HG03469 (cell line): ENCODE measurements at regions not wholly inside any gene's neighbourhood (a gene's known extent, or its start where the extent isn't known, plus 50 kb on each side); places are given as distances from the start of the nearest gene placed in this dataset.
"Not testable (repeated sequence)": the region's sequence is repeated elsewhere in the genome, so short reads cannot be mapped to it uniquely, and the experiment has no call there.

Source experiments
- ATAC-seq: cut with Tn5 transposase; IDR thresholded peaks from one replicate; pipeline ENCODE4 v1.9.1; 2021; ENCODE audit warnings: mild to moderate bottlenecking, moderate library complexity, moderate number of reproducible peaks; ENCODE audit not compliant: unreplicated experiment

DNA sequence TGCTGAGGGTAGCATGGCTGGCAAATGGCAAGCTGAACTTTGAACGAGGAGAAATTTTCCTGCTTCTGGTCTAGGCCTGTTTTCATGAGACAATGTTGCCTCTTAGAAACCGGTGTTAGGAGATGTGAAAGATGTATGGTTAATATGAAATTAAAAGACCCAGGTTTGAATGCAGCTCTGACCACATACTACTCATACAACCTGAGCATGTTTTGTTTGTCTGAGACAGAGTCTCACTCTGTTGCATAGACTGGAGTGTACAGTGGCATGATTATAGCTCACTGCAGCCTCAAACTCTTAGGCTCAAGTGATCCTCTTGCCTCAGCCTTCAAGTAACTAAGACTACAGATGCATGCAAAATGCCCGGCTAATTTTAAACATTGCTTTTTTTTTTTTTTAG, 193.4 kb upstream of the FZD8 start:
- ATAC-seq: no peak

DNA sequence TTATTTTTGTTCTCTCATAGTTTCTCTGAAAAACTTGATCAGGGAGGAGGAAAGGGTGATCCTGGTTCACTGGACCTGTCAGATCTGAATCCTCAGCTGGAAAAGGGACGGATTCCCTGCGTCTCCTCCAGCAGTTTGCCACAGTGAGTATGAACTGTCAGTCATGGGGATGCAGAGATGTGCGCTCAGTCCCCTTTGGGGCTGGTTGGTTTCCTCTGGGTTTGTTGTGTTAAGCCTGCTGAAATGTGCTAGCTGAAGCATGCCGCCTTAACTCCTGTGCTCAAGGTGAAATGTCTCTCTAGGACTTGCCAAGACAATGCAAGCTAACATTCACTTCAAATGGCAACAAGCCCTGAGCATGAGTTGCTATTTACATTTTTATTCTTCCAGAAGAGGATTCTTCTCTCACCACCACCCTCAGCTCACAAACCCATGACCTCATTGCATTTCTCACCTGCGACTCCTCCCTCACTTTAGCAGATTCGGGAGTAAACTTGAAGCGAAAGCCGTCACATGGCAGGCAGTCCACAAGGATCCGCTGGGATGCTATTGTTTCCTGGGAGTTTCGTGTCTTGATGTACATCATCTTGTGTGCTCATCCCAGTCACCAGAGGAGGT, 192.9 kb upstream of the FZD8 start:
- no peak for ATAC-seq

DNA sequence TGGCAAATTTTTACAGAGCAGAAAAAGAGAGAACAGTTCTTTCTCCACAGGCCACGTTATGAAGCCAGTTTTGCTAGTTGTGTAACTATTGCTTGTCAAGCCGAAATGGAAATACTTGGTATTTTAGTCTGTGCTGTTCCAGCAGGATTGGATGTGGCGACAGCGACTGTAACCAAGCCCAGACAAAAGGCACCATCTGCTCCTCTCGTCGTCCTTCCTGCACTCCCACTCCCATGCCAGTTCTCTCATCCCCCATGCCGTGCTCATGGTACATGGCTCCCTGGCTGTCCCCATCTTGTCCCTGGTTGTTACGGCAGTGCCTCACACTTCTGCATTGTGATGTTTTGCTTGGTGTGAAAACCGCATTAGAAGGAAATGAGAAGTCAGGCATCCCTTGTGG, 185.7 kb upstream of the FZD8 start:
- ATAC-seq: no peak

DNA sequence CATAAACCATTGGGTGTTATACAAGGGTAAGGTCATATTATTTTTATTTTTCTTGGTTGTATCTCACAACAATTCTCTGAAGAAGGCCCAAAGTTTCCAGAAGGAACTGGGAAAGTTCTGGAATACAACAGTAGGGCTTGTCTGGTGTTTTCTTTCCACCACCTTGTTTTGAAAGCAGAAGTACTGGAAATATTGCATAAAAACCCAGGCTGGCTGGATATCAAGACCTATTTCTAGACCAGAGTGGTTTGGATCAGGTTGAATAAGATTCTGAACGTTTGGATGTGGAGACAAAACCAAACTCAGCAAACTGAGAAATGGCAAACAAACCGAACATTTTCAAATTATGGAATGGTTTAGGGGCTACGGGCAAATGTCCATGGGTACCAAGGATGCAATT, 182.6 kb upstream of the FZD8 start:
- ATAC-seq: no peak

DNA sequence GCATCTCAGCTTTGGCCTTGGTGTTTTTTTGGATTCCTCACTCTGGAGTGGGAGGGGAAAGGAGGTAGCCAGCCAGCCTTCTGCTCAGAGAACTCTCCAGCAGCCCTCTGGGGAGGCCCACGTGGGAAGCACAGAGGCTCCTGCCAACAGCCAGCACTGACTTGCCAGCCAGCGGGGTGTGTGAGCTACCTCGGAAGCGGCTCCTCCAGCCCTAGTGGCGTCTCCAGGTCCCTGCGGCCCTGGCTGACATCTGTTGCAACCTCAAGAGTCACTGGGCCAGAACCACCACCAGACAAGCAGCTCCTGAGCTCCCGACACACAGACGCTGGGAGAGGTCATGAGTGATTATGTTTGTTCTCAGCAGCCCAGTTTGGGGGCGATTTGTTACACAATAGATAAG, 180.2 kb upstream of the FZD8 start:
- ATAC-seq: no peak

DNA sequence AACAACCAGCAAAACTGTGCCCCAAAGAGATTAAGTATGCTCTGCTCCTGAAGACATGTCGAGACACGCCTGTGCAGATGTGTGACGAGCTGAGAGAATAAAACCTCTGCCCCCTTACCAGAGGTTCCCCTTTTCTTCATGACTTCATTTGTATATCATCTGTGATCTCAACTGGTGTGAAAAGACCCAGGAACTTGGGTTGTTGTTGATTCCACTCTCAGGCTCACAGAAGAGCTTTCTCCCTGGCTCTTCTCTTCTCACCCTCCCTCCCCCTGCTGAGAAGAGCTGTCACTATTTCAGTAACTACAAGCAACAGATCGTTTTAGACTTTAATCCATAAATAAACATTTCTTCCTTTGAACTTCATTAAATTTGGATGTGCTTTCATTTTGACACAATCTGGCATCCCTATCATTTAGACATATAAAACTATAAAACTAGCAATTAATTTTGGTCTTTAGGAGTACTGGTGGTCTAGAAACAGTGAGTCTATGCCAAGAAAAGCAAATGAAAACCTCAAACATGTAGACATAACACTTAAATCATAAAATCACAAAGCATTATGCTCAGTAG, 179.3 kb upstream of the FZD8 start:
- peak; percentile 82 for ATAC-seq

DNA sequence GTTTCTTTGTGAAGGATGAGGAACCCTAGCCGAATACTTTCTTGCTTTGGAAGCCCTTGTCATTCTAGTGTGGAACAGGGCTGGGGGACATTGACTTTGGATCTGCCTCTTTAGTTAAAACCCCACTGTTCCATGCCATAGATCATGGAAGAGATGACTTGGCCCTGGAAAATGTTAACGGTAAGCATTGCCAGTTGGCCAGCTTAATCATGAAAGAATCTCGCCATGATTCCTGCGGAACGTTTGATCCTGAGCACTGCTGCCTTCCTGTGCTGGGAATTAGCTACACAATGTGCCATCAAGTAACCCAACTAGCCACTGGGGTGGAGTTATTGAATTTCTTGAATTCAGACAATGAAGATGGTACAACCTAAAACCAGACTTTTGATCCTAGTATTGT, 177.6 kb upstream of the FZD8 start:
- no peak for ATAC-seq

DNA sequence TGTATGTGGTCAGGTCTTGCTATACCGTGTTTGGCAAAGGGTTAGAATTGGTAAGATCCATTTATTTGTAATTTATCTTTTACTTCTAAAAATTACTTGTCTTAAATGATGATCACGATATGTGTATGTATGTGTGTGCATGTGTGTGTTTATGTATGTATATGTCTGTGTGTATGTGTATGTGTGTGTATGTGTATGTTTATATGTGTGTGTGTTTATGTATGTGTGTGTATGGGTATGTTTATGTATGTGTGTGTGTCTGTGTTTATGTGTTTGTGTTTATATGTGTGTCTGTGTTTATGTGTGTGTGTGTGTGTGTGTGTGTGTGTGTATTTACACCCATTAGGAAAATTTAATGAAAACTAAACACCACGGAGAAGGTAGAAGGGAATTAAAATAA, 176.9 kb upstream of the FZD8 start:
- no peak for ATAC-seq

DNA sequence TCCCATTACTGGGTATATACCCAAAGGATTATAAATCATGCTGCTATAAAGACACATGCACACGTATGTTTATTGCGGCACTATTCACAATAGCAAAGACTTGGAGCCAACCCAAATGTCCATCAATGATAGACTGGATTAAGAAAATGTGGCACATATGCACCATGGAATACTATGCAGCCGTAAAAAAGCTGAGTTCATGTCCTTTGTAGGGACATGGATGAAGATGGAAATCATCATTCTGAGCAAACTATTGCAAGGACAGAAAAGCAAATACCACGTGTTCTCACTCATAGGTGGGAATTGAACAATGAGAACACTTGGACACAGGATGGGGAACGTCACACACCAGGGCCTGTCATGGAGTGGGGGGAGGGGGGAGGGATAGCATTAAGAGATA, 175.0 kb upstream of the FZD8 start:
- ATAC-seq: not testable (repeated sequence)

DNA sequence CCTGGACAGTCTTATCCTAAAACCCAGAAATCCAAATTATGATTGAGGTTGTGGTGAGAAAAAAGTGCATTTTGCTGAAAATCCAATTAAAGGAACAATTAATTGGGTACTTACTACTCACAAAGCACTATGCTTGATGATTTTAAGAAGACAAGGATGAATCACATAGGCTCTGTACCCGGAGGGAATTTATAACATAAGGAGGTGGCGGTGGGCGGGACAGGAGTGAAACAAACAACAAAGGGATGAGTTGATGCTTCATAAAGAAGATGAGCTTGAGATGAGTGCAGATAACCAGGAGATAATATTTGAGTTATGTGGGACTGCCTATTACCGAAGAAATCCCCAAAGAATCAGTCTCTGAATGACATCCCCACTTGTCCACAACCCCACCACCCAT, 171.1 kb upstream of the FZD8 start:
- ATAC-seq: no peak

DNA sequence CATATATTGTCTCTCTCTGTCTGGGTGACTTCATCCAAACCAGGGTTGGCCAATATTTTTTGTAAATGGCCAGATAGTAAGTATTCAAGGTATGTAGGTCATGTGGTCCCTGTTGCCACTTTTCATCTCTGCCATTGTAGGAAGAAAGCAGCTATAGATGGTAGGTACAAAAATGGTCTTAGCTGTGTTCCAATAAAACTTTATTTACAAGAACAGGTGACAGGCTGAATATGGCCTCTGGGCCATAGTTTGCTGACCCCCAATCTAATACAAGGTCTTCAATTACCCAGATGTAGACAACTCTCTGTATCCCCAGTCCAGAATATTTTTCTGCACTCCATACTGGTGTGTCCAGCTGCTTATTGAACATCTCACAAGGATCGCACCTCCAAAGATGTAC, 166.2 kb upstream of the FZD8 start:
- no peak for ATAC-seq

DNA sequence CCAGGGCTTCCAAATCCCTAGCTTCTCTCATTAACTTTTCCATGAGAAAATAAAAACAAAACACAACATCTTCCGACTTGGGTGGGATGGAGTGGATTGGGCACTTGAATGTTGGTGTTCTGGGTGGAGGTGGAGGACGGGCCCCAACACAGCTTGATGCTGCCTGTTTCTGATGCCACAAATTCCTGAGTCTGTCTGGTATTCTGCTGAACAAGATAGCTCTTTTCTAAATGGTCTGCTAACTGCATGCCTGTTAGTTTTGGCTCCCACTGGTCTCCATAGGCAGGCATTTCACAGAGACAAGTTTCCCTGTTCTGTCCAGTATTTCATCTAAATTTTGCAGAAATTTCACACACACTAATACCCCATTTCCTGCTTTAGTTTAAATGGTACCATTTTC, 160.9 kb upstream of the FZD8 start:
- no peak for ATAC-seq

DNA sequence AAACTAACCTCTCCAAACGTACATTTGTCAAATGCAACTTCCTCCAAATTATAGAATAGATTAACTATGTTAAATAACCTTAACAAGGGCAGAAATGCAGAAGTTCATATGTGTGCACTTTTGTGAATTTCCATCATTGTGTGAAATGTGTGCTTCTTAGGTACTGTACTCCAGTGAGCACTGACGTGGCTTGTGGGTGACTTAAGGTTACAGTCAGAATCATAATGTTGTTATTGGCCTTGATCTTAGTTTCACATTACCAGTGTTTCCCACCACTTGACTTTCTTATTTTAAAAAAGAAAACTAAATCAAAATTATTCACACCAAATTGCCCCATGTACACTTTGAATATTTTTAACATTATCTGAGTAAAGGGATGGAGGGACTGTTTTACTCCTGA, 155.1 kb upstream of the FZD8 start:
- no peak for ATAC-seq

DNA sequence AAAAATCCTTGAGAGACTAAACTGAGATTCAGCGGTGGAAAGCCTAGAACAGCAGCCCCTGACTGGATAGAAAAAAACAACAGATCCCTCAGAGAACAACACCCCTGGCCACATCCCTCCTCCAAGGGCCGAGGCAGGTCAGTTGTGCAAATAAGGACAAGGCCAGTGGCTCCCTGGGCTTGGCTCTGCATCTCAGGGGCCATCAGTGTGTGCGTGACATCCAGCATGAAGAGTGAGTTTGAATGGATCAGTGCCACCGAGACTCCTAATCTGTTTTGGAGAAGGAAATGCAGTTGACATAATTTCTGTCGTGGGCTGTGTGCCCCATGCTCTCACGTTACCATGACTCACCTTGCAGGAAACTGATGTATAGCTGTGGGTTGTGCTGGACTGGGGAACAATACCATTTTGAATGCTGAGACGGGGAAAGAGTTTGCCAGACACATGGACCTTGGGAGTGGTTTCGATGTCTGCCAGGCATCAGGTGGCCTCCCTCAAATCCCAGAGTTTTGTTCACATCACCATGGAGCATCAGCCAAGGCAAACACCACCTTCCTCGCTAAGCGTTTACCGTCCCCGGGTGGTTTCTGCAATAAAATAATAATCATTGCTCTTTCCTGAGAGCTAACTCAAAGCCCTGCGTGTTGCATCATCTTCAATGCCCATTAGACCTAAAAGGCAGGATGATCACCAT, 153.2 kb upstream of the FZD8 start:
- ATAC-seq: no peak

DNA sequence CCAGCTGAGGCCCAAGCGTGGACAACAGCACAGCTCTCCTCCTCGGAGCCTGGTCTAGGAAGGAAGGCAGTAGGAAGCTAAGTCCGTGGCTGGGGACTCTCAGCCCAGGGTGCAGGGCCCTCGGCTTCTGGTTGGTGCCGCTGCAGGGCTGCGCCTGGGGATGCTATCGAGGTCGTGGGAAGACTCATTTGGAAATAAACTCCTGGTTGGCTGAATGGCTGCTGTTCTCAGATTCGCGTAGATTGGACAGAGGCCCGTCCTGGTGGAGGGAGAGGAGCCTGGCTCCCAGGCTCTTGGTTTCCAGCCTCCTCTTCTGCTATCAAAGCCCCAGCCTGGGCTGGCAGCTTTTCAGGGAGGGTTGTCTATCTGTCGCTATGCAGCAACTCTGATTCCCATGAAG, 152.6 kb upstream of the FZD8 start:
- ATAC-seq: no peak

DNA sequence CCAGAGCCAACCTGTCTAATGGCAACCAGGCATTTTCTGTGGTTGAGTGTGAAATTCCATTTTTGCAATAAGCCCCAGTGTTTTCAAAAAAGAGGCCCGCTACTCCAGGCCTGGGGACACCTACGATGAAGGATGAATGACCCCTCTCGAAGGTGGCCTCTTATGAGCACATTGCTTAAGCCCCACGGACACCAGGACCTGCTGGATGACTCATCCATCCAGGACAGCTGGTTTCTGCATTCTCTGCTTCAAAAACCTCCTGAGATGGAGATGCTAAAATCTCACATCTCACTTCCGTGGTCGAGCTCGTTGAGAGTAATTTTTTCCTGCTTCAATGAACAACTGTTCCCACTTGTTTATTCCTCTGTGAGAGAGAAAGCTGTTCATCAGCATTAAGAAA, 150.2 kb upstream of the FZD8 start:
- no peak for ATAC-seq

DNA sequence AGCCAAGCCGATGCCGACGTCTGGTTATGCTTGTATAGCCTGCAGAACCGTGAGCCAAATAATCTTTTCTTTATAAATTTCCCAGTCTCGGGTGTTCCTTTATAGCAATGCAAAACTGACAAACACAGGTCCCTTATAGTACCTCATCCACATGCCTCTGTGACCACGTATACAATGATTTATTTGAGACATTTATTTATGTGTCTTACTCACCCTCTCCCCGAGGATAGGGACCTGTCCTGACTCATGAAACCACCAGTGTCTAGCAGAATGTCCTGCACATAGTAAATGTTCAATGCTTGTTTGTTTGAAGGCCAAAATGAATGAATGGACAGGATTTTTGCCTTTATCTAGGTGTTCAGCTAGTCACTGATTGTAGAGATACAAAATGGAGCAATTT, 147.9 kb upstream of the FZD8 start:
- ATAC-seq: no peak

DNA sequence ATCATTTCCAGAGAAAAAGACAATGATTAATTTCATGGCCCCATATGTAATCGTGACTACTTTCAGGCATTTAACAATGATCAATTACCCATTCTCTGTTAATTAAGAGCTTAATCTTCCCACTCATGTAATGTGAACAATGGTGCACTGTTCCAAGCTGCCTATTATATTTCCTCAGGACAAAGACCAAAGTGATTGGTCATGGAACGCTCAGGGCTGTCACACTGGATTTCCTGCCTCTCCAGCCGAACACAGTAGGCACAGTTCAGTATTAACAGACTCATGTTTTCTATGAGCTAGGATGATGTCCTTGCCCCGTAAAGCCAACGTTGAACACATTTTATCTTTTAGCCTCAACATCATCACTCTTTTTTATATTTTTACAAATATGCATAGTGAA, 142.7 kb upstream of the FZD8 start:
- no peak for ATAC-seq

DNA sequence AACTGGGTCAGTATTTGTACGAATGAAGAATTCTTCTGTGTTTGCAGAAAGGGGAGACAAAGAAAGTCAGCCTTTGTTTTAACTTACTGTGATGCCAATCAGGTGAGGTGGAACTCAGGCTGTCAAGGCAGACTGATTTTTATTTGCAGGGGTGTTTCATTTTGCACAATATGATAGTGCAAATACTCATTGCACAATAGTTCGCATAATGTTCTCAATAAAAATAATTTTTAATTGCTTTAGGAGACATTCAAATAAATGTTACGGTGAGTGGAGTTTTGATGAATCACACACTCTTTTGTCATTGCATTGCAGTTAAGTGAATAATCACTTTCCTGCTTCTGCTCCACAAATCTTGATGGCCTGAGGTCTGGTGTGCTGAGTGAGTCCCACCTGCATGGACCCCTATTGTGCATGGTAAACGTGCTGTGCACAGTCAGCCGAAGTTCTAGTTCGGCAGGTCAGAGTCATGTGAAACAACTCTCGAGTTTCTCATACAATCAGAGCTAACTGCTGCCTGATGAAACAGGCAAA, 141.3 kb upstream of the FZD8 start:
- no peak for ATAC-seq

DNA sequence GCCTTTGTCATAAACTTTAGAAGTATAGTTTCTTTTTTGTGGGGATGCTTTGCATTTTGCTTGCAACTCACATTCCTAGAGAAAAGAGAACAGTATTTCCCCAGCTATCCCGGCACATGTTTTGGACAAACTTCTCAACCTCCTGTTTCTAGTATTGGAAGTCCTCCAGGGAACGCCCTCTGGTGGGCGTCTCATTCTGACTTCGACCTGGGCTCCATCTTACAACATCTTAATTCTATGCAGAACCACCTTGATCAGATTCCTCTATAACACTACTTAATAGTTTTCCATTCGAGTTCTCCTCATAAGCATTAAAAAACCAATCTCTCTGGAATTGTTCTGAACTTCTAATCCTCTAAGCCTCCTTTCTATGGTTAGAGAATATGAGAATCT, 139.5 kb upstream of the FZD8 start:
- no peak for ATAC-seq

DNA sequence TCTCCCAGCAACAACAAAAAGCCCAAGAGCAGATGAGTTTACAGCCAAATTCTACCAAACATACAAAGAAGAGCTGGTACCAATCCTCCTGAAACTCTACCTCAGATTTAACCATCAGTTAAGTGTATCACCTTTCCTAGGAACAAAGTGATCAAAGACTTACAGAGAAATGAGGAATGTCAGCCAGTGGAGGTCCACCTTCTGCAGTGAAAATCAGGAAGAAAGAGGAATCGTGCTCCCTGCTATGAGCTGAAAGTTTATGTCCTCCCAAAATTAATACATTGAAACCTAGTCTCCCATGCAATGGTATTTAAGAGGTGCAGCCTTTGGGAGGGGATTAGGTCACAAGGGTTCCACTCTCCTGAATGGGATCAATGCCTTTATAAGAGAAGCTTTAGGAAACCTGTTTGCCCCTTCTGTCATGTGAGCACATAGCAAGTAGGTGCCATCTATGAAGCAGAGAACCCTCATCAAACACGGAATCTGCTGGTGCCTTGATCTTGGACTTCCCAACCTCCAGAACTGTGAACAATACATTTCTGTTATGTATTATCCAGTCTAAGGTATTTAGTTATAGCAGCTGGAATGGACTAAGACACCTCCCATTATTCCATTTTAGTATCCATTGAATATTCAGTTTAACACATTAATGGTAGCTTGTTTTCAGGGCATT, 139.0 kb upstream of the FZD8 start:
- ATAC-seq: no peak

DNA sequence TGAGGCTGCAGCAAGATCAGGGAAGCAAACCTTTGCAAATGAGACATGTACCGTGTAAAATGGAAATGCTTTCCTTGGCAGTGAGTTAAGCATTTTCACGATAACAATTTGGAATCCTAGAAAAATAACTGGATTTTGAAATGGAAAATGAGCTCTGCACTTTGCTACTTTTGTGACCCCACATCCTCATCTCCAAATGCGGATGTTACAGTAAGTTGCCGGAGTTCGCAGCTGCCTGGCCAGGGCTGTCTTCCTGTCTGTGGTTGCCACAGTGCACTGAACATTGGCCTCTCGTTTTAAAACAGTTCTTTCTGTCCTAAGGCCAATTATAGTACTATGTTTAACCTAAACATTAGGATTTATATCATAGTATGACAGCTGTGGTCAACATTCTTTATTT, 136.2 kb upstream of the FZD8 start:
- no peak for ATAC-seq
